HG03095 (cell line): ENCODE measurements at regions not wholly inside any gene's neighbourhood (a gene's known extent, or its start where the extent isn't known, plus 50 kb on each side); places are given as distances from the start of the nearest gene placed in this dataset.
"Not testable (repeated sequence)": the region's sequence is repeated elsewhere in the genome, so short reads cannot be mapped to it uniquely, and the experiment has no call there.

Experiments
- ATAC-seq: cut with Tn5 transposase; IDR thresholded peaks from one replicate; pipeline ENCODE4 v1.9.1; 2021; ENCODE audit warnings: moderate library complexity; ENCODE audit not compliant: unreplicated experiment

GRCh38 chr9:80793706-80794105, 895.6 kb downstream of the TLE1 start:
- ATAC-seq: no peak

DNA sequence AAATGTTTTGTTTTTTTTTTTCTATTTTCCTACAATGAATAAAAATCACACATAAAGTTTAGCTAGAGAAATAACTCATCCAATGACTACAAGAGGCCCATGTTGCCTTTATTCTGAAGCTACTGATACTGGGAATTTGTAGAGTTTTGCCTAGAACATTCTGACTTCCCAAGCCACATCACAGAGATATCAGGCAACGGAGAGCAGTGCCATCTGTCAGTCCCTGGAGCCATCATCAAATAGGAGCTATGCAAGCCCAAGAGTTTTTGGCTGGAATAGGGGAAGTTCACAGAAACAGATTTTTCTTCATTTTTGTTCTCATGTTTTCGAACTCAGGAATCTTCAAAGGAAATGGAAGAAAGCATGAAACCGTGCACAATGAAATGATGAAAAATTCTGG, 896.6 kb downstream of the TLE1 start:
- no peak for ATAC-seq

DNA sequence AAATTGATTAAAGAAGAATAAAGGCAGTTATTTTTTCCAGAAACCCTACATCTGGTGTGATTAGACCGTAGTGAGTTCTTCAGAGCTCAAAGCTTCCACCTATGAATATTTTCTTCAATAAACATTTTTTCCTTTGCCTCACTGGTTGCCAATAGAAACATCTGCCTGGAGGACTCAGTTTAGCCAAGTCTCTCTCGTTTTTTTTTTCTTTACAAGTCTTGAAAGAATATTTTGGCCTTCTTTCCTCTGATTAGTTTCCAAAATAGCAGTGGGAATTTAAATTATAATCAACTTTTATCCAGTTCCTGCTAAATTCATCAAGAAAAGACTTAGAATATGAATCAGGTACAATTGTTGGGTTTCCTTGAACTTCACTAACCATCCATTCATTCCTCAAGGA, 897.5 kb downstream of the TLE1 start:
- no peak for ATAC-seq

GRCh38 chr9:80790764-80791163, 898.6 kb downstream of the TLE1 start:
- ATAC-seq: no peak

DNA sequence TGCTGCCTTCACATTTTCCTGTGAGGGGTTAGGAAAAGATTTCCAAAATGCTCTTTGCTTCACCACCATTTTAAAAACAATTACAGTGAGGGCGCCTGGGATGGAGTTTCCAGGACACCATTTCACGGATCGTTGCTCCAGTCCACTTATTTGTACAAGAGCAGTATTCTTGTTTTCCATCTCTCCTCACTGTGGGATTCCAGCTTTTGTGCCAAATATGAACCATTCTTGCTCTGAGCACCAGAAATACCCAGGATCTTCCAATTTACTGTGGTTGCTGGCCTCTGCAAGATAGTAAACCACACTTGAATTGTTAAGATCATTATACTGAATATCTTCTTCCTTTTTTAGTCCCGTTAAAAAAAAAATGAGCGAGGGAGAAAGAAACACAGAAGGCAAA, 899.5 kb downstream of the TLE1 start:
- ATAC-seq: no peak

DNA sequence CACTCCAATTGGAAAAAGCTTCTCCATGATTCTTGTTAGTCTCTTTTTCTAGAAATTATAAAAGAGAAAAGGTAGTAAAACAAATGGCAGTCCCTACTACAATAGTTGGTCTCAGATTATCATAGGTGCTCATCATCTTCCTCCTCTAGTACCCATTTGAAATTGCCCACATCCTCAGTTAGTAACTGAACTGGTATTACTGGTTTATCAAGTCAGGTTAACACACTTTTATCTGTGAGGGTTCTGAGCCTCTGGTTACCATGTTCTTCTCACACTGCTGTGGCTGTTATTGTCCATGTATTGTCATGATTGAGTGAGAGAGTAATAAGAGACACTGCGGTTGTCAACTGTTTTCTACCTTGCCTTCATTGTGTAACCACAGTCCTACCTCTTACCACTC, 901.7 kb downstream of the TLE1 start:
- no peak for ATAC-seq

GRCh38 chr9:80784647-80785046, 904.7 kb downstream of the TLE1 start:
- ATAC-seq: no peak

DNA sequence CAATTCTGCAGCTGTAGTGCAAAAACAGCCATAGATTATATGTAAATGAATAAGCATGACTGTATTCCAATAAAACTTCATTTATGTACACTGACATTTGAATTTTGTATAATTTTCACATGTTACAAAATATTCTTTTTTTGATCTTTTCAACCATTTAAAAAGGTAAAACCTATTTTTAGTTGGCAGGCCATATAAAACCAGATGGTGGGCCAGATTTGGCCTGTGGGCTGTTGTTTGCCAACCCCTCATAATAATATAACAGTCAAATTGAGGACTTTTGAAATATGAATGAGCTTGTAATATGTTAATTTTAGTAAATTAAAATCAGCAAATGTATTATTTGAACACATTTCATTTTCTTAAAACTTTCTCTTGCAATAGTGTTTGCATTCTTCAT, 913.4 kb downstream of the TLE1 start:
- no peak for ATAC-seq

DNA sequence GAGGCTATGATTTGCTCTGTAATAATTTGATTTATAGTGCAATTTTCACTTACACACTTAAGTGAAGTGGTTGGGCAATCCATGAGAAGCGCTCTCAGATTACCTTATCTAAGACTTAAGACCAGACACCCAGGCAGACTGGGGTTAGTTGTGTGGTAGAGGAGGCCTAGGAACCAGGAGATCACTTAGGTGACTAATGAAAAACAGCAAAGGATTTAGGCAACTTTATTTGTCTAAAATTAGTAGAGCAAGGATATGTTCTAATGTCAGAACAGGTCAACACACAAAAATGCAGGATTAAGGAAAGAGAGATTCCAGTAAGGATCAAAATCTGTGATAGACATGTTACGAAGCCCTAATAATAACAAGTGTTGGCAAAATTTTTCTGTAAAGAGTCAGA, 913.8 kb downstream of the TLE1 start:
- no peak for ATAC-seq

- ATAC-seq: no peak
Observed at GRCh38 chr9:80771555-80772347, 917.6 kb downstream of the TLE1 start.

- ATAC-seq: no peak
Observed at GRCh38 chr9:80763536-80763935, 925.8 kb downstream of the TLE1 start.

- no peak for ATAC-seq
Observed at GRCh38 chr9:80755586-80755985, 933.8 kb downstream of the TLE1 start.

- ATAC-seq: not testable (repeated sequence)
Observed at GRCh38 chr9:80747056-80747455, 942.3 kb downstream of the TLE1 start.

- ATAC-seq: no peak
Observed at GRCh38 chr9:80732506-80732905, 956.8 kb downstream of the TLE1 start.

DNA sequence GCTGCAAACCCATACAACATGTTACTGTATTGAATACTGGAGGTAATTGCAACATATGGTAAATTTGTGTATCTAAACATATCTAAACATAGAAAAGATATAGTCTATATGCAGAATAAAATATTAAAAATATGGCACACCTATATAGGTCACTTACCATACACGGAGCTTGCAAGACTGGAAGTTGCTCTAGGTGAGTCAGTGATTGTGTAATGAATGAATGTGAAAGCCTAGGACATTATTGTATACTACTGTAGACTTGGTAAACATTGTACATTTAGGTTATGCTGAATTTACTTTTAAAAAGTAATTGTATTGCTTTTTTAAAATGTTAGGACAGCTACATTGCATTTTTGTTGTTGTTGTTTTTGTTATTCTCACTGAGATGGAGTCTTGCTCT, 968.8 kb downstream of the TLE1 start:
- no peak for ATAC-seq

DNA sequence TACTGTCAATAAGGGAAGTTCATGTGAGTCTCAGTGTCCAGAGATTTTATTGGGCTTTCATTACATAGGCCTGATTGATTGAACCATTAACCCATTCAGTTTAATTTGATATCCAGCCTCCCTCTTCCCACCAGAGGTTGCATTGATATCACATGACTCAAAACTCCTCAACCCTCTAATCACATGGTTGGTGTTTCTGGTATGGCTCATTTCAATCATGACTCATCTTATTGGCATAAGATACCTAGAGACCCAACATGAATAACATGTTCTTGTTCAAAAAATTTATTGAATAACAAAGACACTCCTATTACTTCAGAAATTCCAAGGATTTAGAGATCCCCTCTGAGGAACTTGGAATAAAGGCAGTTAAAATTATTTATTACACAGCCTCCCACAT, 982.2 kb downstream of the TLE1 start:
- ATAC-seq: no peak

- ATAC-seq: no peak
Observed at GRCh38 chr9:80701061-80701460, 988.3 kb downstream of the TLE1 start.

GRCh38 chr9:80699511-80699998, 989.8 kb downstream of the TLE1 start:
- no peak for ATAC-seq

GRCh38 chr9:80698725-80699410, 990.5 kb downstream of the TLE1 start:
- ATAC-seq: no peak

GRCh38 chr9:80692751-80693150, 996.6 kb downstream of the TLE1 start:
- ATAC-seq: no peak

- no peak for ATAC-seq
Observed at GRCh38 chr9:80691229-80691628, 998.1 kb downstream of the TLE1 start.

- no peak for ATAC-seq
Observed at GRCh38 chr9:80690349-80690939, 998.9 kb downstream of the TLE1 start.
